HTERT RPE-1 (cell line): ENCODE measurements at regions not wholly inside any gene's neighbourhood (a gene's known extent, or its start where the extent isn't known, plus 50 kb on each side); places are given as distances from the start of the nearest gene placed in this dataset.
"Not testable (repeated sequence)": the region's sequence is repeated elsewhere in the genome, so short reads cannot be mapped to it uniquely, and the experiment has no call there.

Experiments used
- in situ Hi-C: fragments of 300-500 bp; cut with MboI; formaldehyde crosslinking; loops from 4 replicates; pipeline ENCODE4 v1.14.3; 2020; ENCODE audit warnings: low sequenced_read_pairs

- in situ Hi-C loops: loop anchor here (25.0 kb wide), 1 partner anchor 323 kb away; no protein-coding TSS in a partner anchor
These were observed 55.9 kb downstream of the BHLHE40 start for GRCh38 chr3:5035113-5035512.

- in situ Hi-C loops: loop anchor here (25.0 kb wide), 1 partner anchor 324 kb away; no protein-coding TSS in a partner anchor
These were observed 56.6 kb downstream of the BHLHE40 start for GRCh38 chr3:5035692-5036391.

GRCh38 chr3:5036392-5036766 lies 57.1 kb downstream of the BHLHE40 start:
- in situ Hi-C loops: loop anchor here (25.0 kb wide), 1 partner anchor 324 kb away; no protein-coding TSS in a partner anchor

- in situ Hi-C loops: loop anchor here (25.0 kb wide), 1 partner anchor 325 kb away; no protein-coding TSS in a partner anchor
These were observed 57.6 kb downstream of the BHLHE40 start for GRCh38 chr3:5036858-5037257.

GRCh38 chr3:5039585-5039984 lies 60.3 kb downstream of the BHLHE40 start:
- in situ Hi-C loops: loop anchor here (25.0 kb wide), 1 partner anchor 327 kb away; no protein-coding TSS in a partner anchor

GRCh38 chr3:5041315-5041714 lies 62.1 kb downstream of the BHLHE40 start:
- in situ Hi-C loops: loop anchor here (25.0 kb wide), 1 partner anchor 329 kb away; no protein-coding TSS in a partner anchor

GRCh38 chr3:5045961-5046360 lies 66.7 kb downstream of the BHLHE40 start:
- in situ Hi-C loops: loop anchor here (25.0 kb wide), 1 partner anchor 334 kb away; no protein-coding TSS in a partner anchor

- in situ Hi-C loops: loop anchor here (25.0 kb wide), 1 partner anchor 336 kb away; no protein-coding TSS in a partner anchor
These were observed 68.7 kb downstream of the BHLHE40 start for GRCh38 chr3:5047764-5048419.

- in situ Hi-C loops: no loop called here
These were observed 70.3 kb upstream of the ARL8B start for GRCh38 chr3:5051772-5052171.

GRCh38 chr3:5052247-5052646 lies 69.8 kb upstream of the ARL8B start:
- in situ Hi-C loops: no loop called here

- in situ Hi-C loops: no loop called here
These were observed 68.9 kb upstream of the ARL8B start for GRCh38 chr3:5053021-5053831.

- in situ Hi-C loops: no loop called here
These were observed 68.0 kb upstream of the ARL8B start for GRCh38 chr3:5054098-5054497.

- in situ Hi-C loops: not testable (repeated sequence)
These were observed 67.5 kb upstream of the ARL8B start for GRCh38 chr3:5054579-5054978.

- in situ Hi-C loops: no loop called here
These were observed 66.6 kb upstream of the ARL8B start for GRCh38 chr3:5055357-5056110.

GRCh38 chr3:5056111-5056391 lies 66.0 kb upstream of the ARL8B start:
- in situ Hi-C loops: no loop called here

- in situ Hi-C loops: no loop called here
These were observed 64.8 kb upstream of the ARL8B start for GRCh38 chr3:5057272-5057671.

GRCh38 chr3:5057857-5058324 lies 64.2 kb upstream of the ARL8B start:
- in situ Hi-C loops: no loop called here

GRCh38 chr3:5058471-5058951 lies 63.6 kb upstream of the ARL8B start:
- in situ Hi-C loops: no loop called here

GRCh38 chr3:5059782-5060181 lies 62.3 kb upstream of the ARL8B start:
- in situ Hi-C loops: no loop called here

- in situ Hi-C loops: no loop called here
These were observed 60.9 kb upstream of the ARL8B start for GRCh38 chr3:5061218-5061569.

- in situ Hi-C loops: no loop called here
These were observed 58.4 kb upstream of the ARL8B start for GRCh38 chr3:5063724-5064123.
